Stimulated activated CD8-positive, alpha-beta memory T cell treated with anti-CD3 and anti-CD28 coated beads, Interleukin-4, amount 100 ng/mL, for 24 hours (primary cell): ENCODE measurements at regions not wholly inside any gene's neighbourhood (a gene's known extent, or its start where the extent isn't known, plus 50 kb on each side); places are given as distances from the start of the nearest gene placed in this dataset.

Source experiments
- DNase-seq: peaks from one replicate; pipeline ENCODE4 v3.0.0-alpha.2; 2020; ENCODE audit warnings: low read depth

DNA sequence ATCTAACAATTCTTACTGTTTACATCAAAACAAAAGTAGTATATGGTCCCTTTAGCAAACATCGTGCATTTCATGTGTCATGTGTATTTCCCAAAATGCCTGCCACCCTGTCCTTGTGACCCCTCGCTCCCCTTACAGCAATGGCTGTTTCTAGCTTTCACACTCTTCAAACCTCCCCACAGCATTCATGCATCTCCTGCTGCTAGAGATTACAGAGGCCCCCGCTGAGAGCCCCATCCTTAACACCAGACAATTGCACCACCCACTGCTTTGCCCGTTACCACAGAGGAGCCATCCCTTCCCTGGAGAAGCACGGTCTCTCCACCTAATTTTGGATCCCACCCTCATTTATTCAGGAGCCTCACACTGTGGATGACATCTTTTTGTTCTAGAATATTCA is 149.7 kb upstream of the IRX4 start:
- DNase-seq, result no peak

DNA sequence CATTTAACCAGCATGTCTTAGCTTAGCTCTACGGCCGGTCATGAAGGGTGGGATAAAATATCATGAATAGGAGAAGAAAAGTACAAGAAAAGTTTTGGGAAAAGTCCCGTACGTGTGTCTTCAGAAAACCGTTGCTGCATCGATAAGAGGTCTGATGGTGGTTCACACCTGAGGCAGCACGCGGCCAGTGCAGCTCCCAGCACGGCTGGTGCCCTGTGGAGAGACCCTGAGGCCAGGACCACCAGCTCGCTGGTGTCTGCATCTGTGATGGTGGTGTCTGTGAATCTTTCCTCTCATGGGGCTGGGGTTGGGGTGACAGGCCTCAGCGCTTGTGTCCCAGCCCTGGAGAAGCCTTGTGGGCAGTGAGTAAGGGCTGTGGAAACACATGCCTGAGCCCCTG is 148.9 kb upstream of the IRX4 start:
- DNase-seq, result no peak

DNA sequence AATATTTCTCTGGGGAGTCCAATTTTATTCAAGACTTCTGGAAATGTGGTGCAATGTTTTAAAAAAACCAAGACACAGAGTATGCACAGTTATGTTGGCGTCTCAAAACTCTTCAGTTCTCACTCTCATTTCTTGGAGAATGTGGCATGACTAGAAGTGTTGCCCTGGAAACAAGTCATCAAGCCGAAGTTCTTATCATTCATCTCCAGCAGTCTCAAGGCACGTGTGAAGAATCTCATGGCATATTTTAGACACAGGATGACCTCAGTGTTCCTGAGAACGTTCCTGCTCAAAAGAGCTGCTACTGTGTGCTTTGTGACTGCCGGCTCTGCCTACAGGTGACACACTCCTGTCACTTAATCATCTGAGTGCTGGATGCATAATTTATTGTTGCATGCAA is 147.4 kb upstream of the IRX4 start:
- no peak for DNase-seq

DNA sequence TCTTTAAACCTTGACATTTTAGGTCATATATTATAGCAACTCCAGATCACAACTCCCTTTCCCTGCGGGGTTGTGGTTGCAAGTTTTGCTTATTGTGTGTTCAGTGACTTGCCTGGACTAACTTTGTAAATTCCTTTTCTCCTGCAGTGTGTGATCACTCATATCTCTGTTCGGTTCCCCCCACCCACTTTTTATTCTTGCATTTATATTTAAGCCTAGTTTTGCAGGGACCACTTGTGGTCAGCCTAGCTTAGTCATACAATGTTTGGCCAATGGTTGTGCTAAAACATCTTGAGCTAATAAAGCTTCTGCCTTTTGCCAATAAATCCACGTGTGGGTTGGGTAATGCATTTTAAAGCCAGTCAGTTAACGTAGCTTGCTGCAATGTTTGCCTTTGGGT is 146.5 kb upstream of the IRX4 start:
- no peak for DNase-seq

DNA sequence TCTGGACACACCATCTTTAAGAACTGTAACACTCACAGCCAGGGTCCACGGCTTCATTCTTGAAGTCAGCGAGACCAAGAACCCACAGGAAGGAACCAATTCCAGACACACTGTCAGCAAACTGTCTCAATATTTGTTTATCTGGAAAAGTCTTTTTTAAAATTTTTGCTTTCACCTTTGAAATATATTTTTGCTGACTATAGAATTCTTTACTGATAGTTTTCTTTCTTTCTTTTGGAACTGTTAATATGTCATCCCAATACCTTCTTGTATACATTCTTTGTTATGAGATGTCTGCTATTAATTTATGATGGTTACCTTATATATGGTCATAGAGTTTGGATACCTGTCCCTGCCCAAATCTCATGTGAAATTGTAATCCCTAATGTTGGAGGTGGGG is 145.1 kb upstream of the IRX4 start:
- DNase-seq, result no peak

DNA sequence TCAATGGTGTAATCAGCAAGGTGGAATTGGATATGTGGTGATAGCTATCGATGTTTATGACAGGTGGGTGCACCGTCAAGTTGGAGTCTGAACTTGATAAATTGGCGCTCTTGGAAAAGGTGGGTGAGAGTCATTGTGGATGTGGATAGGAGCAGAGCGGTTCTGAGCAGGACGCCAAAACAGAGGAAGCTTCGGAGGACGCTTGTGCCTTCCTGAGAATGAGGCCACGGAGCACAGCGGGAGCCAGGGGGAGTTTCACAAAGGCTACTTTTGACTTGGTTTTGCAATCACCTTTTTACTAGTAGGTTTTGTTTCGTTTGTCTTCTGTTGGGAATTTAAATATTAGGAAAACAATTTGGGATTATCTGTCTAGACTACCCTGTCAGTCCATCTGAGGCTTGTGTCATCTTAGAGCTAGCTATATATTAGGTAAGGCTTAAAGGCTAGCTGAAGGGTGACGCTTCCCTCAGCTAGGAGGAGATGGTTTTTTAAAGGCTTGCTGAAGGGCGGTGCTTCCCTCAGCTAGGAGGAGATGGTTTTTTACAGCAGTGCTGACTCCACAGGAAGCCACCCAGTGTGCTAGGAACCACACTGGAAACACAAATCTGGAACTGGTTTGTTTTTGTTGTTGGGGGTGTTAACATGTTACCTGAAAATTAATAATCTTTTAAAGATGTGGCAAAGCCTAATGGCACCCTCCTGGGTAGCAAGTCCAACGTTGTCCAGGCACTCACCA is 142.4 kb upstream of the IRX4 start:
- no peak for DNase-seq

DNA sequence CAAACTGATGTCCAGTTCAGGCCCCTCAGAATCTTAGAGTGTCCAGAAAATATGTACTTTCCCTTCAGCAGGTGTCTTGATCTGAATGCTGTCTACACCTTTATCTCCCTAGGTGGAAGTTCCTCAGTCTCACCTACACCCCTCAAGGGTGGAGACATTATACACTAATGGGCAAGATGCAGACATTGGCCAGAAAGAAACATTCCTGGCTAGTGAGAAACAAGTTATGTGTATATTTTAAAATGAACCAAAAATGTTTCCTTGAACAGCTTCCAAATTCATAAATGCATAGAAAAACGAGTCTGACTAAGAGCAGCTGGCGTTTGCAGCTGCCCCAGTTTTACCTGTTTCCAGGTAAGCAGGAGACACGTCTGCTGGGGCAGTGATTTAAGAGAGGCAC is 140.5 kb upstream of the IRX4 start:
- no peak for DNase-seq

DNA sequence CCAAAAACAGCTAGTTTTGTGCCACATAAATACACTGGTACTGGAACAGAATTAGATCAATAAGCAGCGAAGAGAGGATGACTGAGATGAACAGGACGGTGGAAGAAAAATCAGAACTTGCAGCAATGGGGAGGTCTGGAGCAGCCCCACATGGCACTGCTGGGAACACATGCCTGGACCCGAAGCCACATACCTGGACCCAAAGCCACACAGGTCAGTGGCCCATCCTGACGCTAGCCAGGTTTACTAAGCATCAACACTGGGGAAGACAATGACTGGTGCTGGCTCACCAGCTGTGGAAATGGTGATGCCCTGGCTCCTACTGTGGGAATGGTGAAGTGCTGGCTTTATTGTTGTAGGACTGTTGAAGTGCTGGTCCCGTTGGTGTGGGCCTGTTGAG is 139.7 kb upstream of the IRX4 start:
- no peak for DNase-seq

DNA sequence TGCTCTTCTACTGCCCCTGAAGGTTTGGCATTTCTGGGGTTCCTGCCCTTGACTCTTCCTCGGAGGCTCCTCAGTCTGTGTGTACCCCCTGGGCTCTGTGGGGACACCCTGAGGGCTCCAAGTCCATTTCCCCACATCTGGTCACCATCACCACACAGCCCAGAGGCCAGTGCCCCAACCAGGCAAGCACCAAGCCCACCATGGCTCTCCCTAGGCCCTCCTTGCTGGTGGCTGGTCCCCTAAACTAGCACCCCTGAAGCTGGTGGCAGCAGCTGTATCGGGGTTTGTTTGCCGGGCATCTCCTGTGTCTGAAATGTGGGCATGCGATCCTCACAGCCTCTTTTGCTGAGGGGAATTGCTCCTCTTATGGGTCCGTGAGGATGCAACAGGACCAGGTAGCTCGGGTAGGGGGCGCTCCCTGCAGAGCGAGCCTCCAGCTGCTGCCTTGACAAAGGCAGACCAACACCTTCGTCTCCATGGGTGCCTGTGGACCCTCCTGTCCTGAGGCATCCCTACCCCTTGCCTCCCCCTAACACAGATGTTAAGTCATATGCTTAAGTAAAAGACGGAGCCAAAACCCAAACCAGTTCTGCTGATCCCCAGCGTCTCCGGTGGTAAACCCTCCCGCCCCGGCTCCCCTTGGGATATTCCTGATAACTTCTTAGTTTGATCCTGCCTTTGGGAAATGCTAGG is 138.9 kb upstream of the IRX4 start:
- DNase-seq, result no peak

DNA sequence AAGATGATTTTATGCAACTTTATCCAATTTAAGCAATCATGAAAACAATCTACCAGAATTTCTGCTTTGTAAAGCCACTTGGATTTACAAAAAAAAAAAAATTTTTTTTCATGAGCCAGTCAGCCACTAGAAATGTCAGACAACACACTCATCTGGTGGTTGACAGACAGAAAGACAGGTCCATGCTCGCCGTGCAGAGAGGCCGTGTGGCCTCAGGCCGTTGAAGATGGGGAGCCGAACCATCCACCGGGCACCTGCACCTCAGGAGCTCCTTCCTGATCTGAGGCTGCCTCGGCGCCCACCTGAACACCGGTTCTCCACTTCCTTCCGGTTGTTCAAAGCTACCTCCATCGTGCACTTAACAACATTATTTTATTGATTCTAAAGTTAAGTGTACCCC is 138.0 kb upstream of the IRX4 start:
- no peak for DNase-seq

DNA sequence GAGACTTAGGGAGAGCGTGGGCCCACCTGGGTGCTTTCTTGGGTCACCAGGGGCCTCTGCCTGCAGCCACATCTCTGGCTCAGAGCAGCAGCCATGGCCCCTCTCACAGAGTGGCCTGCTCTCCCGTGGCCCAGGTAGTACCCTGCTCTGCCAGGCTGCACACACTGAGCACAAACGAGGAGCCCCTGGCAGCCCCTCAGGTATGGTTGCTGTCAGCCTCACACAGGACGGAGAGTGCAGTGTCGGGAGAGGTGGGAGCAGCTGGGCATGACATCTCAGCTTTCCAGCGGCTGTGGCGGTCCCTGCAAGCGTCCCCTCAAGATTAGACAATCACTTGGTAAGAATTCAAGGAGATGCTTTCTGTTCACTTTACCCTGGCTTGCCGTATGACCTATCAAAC is 137.0 kb upstream of the IRX4 start:
- DNase-seq, result no peak

DNA sequence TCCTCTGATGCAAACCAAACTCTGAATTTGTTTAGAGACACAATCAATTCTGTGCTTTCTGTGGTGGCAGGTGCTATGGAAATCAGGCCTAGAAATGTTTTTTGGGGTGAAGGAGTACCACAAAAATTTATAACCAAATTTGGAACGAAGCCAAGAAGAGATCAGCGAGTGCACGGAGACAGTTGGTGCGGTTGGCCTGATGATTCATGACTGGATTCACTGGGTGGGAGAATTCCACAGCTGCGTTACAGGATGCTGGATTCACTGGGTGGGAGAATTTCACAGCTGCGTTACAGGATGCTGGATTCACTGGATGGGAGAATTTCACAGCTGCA is 135.6 kb upstream of the IRX4 start:
- DNase-seq, result no peak

DNA sequence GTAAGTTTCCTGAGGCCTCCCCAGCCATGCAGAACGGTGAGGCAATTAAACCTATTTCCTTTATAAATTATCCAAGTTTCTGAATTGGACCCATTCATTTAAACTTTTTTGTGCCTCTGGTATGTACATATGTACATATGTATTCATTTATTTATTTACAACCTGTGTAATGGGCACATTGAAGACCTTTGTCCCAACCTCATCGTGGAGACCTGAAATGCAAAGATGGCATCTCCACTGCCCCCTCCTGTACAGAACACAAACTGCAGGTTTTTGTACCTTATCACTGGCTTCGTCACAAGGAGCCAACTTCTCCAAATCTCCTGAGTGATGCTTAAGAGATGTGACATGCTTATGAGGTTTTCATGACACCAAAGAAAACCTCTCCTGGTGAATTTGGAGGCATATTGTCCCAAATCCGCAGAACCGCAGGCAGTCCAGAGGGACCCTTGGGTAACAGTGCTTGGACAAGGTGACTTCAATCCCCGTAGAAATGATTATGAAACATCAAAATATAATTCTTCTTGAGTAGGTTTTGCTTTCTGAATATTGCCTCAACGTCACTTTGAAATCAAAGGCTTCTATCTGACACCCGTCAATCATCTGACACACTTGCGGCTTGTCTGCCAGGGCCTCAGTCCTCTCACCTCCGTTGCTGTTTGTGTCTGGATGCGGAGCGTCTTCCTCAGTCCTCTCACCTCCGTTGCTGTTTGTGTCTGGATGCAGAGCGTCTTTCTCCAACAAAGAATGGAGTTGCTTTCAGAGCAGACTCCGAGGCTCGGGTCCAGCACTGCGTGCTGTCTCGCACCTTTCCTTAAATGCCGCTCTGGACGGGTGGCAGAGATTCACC is 135.0 kb upstream of the IRX4 start:
- no peak for DNase-seq

DNA sequence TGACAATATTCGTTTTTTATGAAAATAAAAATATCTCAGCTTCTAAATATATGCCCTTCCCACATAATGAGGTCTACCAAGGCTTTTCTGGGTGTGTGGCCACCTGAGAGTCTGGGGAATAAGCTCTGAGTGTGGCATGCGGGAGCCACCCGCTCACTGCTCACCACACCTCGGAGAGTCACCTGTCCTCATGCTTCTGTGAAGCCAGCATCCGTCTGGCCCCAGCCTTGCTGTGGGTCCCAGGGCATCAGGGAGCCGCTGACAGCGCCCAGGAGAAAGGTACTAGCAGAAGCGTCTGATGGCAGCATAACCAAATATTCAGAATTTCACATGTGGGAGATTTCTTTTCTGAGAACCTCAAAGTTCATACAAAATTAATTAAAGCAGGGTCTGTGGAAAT is 133.2 kb upstream of the IRX4 start:
- DNase-seq, result no peak

DNA sequence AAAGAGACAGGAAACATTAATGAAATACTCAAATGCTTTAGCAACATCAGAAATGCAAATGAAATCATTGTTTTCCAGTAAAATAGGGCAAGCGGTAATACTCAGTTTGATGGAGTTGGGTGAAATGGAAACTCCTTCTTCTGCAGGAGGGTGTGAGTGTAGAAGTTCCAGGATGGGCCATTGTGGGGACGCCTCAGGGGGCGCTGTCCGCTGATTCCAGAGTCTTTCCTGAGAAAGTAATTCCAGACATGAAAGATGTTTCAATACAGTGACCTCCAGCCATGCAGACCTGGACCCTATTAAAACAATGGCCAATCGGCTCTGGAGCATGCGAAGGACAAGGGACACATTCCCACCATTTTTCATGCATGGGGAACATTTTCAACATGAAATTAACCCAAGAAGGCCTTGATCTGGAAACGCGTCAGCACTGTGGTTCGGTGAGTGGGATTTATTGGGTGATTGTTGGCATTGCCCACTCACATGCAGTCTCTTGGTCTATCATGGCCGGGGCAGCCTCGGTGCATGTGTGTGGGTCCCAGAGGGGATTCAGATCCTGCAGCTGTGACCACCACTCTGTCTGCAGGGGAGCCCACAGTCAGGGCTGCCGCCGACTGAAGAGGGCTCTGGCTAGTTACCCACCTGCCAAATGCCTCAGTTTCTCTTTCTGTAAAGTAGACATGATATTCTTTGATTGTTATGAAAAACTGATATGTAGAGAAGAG is 132.6 kb upstream of the IRX4 start:
- no peak for DNase-seq

DNA sequence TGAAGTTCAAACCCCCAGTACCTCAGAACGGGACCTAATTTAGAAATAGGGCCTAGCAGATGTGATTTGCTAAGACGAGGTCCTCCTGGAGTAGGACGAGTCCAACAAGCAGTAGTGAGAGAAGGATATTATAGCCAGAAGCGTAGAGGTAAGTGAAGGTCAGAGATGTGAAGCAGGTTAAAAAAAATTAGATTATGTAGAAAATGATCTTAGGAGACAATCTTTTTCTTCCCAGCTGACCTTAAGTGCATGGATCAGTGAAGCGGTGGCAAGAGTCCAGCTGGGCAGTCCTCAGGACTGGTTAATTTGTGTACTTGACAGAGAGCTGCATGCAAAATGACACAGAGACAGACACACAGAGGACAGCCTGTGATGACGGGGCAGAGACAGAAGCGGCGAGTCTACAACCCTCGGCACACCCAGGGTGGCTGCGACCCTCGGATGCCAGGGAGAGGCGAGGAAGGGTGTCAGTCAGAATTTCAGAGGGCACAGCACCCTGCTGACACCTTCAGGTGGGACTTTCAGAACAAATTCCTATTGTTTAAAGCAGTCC is 131.4 kb upstream of the IRX4 start:
- no peak for DNase-seq

DNA sequence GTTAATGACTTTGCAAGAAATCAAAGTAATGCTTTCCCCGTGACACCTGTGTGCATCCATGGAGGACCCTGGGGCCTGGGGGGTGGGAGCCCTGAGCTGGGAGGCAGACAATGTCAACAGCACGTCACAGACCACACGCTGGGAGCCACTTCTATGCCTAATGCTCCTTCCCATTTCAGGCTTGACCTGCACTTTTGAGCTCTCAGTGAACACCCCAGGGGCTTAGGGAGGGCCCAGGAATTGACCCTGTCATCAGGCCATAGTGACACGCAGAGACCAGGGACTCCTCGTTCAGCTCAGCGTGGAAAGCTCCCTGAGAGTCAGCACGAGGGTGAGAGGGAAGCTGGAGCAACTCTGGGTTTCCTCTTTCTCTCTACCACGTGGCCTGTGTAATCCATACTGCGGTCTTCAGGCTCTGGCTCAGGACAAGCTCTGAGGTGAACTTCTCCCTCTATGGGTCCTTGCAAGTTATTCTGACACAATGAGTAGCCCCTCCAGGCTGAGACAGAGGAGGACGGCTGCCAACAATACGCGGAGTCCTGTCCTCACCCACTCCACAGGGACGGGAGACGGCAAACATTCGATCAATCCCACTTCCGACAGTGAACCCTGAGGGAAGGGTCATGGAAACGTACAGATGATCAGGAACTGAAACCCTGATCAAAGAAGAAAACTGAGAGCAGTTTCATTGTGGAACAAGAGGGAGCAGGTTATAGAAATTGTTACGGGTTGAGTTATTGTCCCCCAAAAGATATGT is 130.8 kb upstream of the IRX4 start:
- DNase-seq, result no peak

DNA sequence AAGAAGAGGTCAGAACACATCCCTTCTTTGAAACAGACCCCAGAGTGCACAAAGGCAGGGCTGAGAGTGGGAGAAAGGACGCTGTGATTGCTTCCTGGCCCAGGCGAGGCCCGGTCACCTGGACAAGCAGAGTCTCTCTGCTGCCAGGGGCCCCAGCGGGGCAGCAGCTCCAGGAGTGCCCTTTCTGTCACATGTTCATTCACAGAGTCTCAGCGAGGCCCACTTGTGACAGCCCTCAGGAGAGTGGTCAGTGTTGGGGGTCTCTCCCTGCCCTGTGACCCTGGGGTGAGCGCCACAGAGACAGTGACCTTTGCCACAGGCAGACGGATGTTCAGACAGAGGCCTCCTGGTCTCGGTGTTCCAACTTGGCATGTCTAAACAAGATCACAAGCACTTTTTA is 130.2 kb upstream of the IRX4 start:
- no peak for DNase-seq

DNA sequence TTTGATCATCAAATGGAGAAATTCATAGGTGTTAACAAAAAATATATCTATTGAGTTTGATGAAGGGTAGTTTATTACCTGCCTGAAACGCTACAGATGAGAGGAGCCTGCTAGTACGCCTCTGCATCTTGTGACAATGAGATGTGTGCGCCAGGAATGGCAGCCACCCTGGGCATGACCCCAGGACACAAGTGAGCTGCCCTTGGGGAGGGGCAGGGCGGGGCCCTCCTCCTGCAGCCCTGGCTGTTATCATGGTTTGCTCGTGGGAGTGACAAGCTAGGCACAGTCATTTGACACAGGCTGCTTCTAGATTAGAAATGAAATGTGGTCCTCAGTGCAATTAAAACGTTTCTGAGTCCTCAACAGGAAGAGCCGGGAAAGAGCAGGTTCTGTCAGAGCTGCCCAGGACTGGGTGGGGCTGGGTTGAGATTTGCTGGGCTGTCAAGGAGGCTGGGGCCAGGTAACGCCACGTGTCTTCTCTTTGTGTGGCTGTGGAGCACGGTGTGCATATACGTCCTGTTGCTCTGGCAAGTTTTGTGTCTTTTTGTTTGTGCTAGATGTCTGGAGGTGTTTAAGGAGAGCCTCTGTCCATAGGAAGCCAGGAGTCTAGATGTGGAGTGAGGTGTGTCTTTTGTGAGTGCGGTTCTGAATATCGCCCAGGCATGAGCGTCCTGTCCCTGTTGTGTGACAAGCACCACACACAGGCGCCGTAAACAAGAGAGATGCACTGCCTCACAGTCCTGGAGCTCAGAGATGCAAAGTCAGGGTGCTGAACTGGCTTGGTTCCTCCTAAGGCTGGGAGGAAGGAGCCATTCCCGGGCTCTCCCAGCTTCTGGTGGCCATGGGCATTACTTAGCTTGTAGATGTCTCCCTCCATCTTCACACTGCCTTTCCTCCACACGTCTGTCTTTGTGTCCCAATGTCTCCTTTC is 129.0 kb upstream of the IRX4 start:
- DNase-seq, result no peak

DNA sequence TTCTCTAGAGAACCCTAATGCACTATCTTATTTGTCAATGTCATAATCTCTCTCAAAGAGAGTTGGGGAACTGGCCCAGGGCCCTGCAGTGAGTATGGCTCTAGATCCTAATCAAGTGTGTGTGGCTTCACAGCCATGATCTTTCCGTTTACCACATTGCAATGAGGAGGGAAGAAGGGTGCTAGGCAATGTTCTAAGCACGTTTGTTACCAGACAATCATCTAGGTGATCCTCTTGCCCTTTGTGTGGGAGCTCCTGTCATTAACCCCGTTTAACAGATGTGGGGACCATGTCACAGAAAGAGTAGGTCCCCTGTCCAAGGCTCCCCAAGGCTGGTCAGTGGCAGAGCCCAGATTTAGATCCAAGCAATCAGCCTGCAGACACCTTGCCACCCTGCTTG is 128.2 kb upstream of the IRX4 start:
- DNase-seq, result no peak
